ENCODE measurements at regions not wholly inside any gene's neighbourhood (a gene's known extent, or its start where the extent isn't known, plus 50 kb on each side); places are given as distances from the start of the nearest gene placed in this dataset.
"Not testable (repeated sequence)": the region's sequence is repeated elsewhere in the genome, so short reads cannot be mapped to it uniquely, and the experiment has no call there.

DNA sequence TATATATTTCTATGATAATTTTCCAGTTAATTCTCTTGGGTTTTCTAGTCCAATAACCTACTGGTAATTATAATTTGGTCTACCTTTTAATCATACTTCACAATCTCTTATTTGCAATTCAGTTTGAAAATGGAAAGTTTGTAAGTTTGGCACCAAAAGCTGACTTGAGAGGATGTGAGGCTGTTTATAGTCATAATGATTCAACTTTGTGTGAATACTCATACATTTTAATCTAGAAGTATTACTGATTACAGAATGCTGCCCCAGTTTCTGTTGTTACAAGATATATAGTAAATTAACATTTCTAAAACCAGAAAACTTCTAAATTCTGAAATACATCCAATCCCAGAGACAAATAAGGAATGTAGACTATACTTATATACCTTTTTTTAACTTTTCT, 158.2 kb downstream of the SLC38A4 start:
- no peak for DNase-seq

- peak; percentile 94 for DNase-seq
Observed at GRCh38 chr12:46664761-46665287, 161.0 kb downstream of the SLC38A4 start.

DNA sequence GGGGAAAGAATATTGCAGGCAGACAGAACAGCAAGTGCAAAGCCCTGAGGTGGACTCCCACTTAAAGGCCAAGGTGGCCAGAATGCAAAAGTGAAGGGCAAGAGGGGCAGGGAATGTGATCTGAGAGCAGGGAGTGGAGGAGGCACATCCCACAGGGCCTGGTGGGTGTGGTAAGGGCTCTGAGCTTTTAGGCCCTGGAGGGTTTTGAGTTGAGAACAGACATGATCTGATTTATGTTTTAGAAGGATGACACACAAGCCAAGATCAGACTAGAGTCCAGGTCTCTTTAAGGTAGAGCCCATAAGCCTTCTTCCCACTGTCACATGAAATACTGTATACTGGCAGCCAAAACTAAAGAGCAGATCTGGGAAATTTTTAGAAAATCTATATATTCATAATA, 162.5 kb downstream of the SLC38A4 start:
- DNase-seq: peak; percentile 69

- DNase-seq: peak; percentile 88
Observed at GRCh38 chr12:46661110-46661845, 164.5 kb downstream of the SLC38A4 start.

- DNase-seq: no peak
Observed at GRCh38 chr12:46660719-46661109, 165.1 kb downstream of the SLC38A4 start.

- DNase-seq: peak; percentile 44
Observed at GRCh38 chr12:46660276-46660675, 165.5 kb downstream of the SLC38A4 start.

GRCh38 chr12:46659824-46660223, 166.0 kb downstream of the SLC38A4 start:
- DNase-seq: peak; percentile 75

- DNase-seq: peak; percentile 34
Observed at GRCh38 chr12:46659032-46659650, 166.7 kb downstream of the SLC38A4 start.

DNA sequence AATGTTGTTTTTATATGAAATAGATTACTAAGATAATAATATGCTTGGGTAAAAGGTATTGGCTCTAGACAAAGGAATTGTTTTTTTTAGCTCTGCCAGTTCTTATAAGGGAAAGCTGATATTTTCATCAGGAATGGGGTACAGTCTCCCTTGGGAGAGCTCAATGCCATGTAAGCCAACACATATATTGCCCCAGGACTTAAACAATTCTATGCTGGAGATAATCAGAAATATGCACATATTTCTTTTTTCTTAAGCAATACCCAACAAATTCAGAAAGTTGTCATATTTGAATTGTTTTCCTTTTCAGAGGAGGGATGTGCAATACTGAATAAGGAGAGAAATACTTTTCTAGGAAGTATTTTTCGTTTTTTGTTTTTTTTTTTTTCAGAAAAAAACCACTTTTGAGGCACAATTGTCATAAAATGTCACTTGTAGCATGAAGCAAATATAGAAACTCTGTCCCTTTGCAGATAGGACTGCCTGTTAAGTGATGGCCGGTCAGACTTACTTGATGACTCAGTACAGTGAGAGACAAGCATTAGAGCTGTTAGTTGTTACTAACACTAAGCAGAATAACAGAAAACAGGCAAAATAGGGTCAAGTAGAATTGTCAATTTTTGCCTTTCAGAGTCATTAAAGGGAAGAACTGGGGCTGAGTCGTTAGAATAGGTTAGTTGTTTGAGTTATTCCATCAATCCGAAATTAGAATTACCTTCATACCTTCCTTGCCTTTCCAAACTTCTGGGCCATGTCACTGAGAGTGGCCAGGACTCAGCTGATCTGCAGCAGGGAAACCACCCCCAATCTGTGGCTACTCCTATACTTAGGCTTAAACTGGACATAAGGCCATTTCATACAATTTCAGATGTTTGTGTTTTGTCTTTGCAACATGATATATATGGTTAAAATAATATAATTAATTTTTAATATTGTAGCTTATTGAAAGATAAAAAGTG, 168.1 kb downstream of the SLC38A4 start:
- DNase-seq: no peak

- DNase-seq: not testable (repeated sequence)
Observed at GRCh38 chr12:46655984-46656383, 169.8 kb downstream of the SLC38A4 start.

DNA sequence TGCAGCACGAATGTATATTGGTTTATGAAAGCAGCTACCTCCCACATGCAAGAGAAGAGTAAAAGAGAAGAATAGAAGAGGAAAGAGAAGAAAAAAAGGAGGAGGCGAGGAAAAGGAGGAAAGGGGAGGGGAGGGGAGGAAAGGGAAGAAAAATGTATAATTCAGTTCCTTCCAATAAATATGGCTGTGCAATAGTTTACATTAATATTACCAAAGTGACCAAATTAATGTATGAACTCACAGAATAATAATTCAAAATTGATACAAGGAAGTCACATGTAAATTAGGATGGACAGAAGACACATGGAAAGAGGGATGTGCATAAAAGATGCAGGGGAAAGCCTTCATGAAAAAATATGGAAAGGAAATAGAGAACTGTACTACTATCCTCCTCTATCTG, 172.5 kb downstream of the SLC38A4 start:
- no peak for DNase-seq

DNA sequence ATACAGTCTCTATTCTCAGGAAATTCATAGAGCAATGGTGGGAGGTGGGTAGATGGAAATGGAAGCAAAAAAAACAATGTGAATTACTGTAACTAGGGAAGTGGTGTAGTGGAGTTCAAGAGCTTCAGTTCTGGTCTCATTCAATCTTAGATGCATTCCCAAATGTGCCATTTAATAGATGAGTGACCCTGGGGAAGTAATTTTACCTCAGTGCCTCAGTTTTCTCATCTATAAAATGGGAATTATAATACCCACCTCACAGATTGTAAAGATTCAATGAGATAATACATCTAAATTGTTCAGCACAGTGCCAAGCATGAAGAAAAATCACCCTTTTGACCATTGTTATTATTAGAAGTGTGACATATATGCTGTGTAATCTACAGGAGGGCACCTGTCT, 173.1 kb downstream of the SLC38A4 start:
- no peak for DNase-seq

GRCh38 chr12:46650688-46651087, 175.1 kb downstream of the SLC38A4 start:
- DNase-seq: no peak

DNA sequence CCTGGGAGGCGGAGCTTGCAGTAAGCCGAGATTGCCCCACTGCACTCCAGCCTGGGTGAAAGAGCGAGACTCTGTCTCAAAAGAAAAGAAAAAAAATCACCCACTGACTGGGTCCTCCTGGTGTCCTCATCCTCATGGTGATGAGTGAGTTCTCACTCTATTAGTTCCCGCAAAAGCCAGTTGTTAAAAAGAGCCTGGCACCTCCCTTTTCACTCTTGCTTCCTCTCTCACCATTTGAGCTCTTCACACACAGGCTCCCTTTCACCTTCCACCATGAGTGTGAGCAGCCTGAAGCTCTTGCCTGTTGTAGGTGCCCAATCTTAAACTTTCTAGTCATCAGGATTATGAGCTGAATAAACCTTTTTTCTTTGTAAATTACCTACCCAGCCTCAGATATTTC, 176.4 kb downstream of the SLC38A4 start:
- no peak for DNase-seq

DNA sequence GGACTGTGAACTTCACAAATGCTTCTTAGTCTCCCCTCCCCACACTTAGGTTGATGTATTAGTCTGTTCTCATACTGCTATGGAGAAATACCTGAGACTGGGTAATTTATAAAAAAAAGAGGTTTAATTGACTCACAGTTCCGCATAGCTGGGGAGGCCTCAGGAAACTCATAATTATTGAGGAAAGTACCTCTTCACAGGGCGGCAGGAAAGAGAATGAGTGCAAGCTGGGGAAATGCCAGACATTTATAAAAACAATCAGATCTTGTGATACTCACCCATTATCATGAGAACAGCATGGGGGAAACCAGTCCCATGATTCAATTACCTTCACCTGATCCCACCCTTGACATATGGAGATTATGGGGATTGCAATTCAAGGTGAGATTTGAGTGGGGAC, 178.8 kb downstream of the SLC38A4 start:
- no peak for DNase-seq

DNA sequence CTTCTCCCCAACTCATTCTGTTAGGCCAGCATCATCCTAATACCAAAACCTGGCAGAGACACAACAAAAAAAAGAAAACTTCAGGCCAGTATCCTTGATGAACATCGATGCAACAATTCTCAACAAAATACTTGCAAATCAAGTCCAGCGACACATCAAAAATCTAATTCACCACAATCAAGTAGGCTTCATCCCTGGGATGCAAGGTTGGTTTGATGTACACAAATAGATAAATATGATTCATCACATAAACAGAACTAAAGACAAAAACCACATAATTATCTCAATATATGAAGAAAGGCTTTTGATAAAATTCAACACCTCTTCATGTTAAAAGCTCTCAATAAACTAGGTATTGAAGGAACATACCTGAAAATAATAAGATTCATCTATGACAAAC, 184.1 kb downstream of the SLC38A4 start:
- not testable (repeated sequence) for DNase-seq

DNA sequence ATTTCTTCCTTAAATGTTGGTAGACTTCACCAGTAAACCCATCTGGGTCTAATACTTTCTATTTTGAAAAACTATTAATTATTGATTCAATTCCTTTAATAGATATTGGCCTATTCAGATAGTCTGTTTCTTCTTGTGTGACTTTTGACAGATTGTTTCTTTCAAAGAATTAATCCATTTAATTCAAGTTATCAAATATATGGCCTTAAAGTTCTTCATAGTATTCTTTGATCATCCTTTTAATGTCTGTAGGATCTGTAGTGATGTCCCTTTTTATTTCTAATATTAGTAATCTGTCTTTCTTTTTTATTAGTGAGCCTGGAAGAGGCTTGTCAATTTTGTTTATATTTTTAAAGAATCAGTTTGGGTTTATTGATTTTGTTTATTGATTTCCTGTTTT, 190.0 kb downstream of the SLC38A4 start:
- DNase-seq: no peak

- no peak for DNase-seq
Observed at GRCh38 chr12:46629331-46630229, 196.2 kb downstream of the SLC38A4 start.

DNA sequence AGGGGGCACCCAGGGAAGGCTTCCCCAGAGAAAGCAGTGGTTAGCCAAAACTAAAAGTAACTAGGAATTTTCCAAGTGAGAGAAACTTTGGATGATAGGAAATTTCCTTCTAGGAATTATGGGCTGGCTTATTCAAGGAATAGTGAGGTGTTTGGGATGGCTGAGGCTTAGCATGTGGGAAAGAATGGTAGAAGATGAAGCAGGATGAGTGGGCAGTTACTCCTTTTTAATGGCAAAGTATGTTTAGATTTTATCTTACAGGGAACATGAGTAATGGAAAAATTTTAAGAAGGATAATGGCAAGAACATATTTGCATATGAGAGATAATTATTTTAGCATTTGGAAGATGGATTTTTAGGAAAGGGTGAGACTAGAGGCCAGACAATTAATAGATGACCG, 197.6 kb downstream of the SLC38A4 start:
- DNase-seq: no peak

- DNase-seq: no peak
Observed at GRCh38 chr12:46627686-46628085, 198.1 kb downstream of the SLC38A4 start.

GRCh38 chr12:46619474-46619873, 206.3 kb downstream of the SLC38A4 start:
- not testable (repeated sequence) for DNase-seq

DNA sequence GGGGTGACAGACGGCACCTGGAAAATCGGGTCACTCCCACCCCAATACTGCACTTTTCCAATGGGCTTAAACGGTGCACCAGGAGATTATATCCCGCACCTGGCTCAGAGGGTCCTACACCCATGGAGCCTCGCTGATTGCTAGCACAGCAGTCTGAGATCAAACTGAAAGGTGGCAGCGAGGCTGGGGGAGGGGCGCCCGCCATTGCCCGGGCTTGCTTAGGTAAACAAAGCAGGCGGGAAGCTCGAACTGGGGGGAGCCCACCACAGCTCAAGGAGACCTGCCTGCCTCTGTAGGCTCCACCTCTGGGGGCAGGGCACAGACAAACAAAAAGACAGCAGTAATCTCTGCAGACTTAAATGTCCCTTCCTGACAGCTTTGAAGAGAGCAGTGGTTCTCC, 208.1 kb downstream of the SLC38A4 start:
- DNase-seq: peak; percentile 16
